ENCODE measurements at regions not wholly inside any gene's neighbourhood (a gene's known extent, or its start where the extent isn't known, plus 50 kb on each side); places are given as distances from the start of the nearest gene placed in this dataset.
"Not testable (repeated sequence)": the region's sequence is repeated elsewhere in the genome, so short reads cannot be mapped to it uniquely, and the experiment has no call there.

DNA sequence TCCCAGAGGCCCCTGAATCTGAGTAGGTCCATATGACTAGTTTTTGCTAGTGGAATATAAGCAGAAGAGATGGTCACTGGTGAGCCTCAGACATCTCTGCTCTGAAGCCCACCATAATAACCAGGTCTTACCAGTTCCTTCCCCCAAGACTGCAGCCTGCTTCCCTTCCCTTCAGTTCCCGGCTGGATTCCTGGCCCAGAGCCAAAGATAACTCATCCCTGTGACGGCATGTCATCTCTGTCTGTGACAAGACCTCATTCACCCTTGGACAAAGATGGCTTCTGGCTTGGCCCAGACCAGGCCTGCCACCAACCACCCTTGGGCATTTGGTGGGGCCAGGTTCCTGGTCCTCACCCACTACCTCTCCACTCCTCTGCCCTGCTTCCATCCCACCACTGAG, 145.5 kb upstream of the TOP1 start:
- no peak overlapping the region for H3K27ac ChIP-seq (ENCODE audit: low read depth in 1 of 2, low read length in 2 of 2)
- ChIA-PET CTCF (no interaction called here), POLR2A (no interaction called here)
- ATAC-seq (ENCODE audit: poor library complexity): no peak
- no peaks in the 10 kb centered on the region for H3K36me3 Mint-ChIP-seq (ENCODE audit: low read depth)
- TF ChIP-seq, protein P1, sequence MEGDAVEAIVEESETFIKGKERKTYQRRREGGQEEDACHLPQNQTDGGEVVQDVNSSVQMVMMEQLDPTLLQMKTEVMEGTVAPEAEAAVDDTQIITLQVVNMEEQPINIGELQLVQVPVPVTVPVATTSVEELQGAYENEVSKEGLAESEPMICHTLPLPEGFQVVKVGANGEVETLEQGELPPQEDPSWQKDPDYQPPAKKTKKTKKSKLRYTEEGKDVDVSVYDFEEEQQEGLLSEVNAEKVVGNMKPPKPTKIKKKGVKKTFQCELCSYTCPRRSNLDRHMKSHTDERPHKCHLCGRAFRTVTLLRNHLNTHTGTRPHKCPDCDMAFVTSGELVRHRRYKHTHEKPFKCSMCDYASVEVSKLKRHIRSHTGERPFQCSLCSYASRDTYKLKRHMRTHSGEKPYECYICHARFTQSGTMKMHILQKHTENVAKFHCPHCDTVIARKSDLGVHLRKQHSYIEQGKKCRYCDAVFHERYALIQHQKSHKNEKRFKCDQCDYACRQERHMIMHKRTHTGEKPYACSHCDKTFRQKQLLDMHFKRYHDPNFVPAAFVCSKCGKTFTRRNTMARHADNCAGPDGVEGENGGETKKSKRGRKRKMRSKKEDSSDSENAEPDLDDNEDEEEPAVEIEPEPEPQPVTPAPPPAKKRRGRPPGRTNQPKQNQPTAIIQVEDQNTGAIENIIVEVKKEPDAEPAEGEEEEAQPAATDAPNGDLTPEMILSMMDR (IDR thresholded peaks at IDR 0.05): no peak
- H3K4me3 Mint-ChIP-seq: no peak overlapping the region
- peaks cover 4 to 7% of the 10 kb centered on the region in 2 experiments for H3K9me3 ChIP-seq (ENCODE audit: control insufficient read depth in 1 of 2, insufficient read depth in 1 of 2, low read length in 2 of 2)
- no peak for DNase-seq
- intact Hi-C loops (cut with DNase I, micrococcal nuclease): no loop called here
- no peaks in the 10 kb centered on the region for H3K27me3 ChIP-seq (ENCODE audit: control insufficient read depth in 1 of 2, insufficient read depth in 2 of 2, low read length in 2 of 2)
- H3K27ac Mint-ChIP-seq: no peak overlapping the region
- H3K4me1 ChIP-seq (ENCODE audit: insufficient read depth, low read length): peaks cover 26% of the 10 kb centered on the region
- H3K27me3 Mint-ChIP-seq: no peaks in the 10 kb centered on the region
- H3K4me1 Mint-ChIP-seq (ENCODE audit: low read depth): peaks cover 27% of the 10 kb centered on the region
- H3K4me3 ChIP-seq (ENCODE audit: low read length): no peak overlapping the region
- H3K9me3 Mint-ChIP-seq: peaks cover 2% of the 10 kb centered on the region
- no peaks in the 10 kb centered on the region for H3K36me3 ChIP-seq (ENCODE audit: insufficient read depth, low read length)

DNA sequence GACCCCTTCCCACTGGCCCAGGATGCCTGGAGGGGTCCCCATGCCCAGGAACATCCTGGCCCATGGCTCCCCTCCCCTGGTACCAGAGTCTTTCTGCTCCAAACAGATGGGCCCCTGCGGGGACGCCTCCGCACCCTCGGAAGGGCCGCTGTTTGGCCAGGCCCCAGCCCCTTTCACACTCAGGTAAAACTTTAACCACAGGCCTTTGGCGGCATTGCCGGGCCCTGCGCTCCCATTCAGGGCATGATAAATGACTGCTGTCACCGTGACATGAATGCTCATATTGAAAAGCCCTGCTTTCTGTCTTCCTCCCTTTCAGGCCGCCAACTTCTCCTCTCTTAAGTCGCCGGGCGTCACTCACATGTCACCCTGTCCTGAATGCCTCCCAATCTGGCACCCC, 141.5 kb upstream of the TOP1 start:
- CTCF ChIA-PET: no interaction called here
- no peak overlapping the region for H3K27ac ChIP-seq (ENCODE audit: low read depth in 1 of 2, low read length in 2 of 2)
- DNase-seq: no peak
- H3K4me3 Mint-ChIP-seq: no peak overlapping the region
- no peaks in the 10 kb centered on the region for H3K9me3 ChIP-seq (ENCODE audit: control insufficient read depth in 1 of 2, insufficient read depth in 1 of 2, low read length in 2 of 2)
- no peaks in the 10 kb centered on the region for H3K9me3 Mint-ChIP-seq
- peaks cover 15% of the 10 kb centered on the region for H3K4me1 ChIP-seq (ENCODE audit: insufficient read depth, low read length)
- H3K4me1 Mint-ChIP-seq (ENCODE audit: low read depth): peaks cover 19% of the 10 kb centered on the region
- POLR2A ChIA-PET: no interaction called here
- no peaks in the 10 kb centered on the region for H3K36me3 ChIP-seq (ENCODE audit: insufficient read depth, low read length)
- no peak for ATAC-seq (ENCODE audit: poor library complexity)
- no peaks in the 10 kb centered on the region for H3K27me3 Mint-ChIP-seq
- H3K4me3 ChIP-seq (ENCODE audit: low read length): no peak overlapping the region
- H3K27ac Mint-ChIP-seq: no peak overlapping the region
- H3K27me3 ChIP-seq (ENCODE audit: control insufficient read depth in 1 of 2, insufficient read depth in 2 of 2, low read length in 2 of 2): no peaks in the 10 kb centered on the region
- no peaks in the 10 kb centered on the region for H3K36me3 Mint-ChIP-seq (ENCODE audit: low read depth)
- intact Hi-C loops (cut with DNase I, micrococcal nuclease): no loop called here
- TF ChIP-seq, protein P1 (IDR thresholded peaks at IDR 0.05): no peak

DNA sequence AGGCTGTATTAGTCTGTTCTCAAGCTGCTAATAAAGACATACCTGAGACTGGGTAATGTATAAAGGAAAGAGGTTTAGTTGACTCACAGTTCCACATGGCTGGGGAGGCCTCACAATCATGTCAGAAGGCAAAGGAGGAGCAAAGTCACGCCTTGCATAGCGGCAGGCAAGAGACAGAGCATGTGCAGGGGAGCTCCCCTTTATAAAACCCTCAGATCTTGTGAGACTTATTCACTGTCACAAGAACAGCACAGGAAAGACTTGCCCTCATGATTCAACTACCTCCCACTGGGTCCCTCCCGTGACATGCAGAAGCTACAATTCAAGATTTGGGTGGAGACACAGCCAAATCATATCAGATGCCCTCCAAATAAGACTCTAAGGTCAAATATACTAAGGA, 139.4 kb upstream of the TOP1 start:
- H3K9me3 Mint-ChIP-seq; H3K4me1 Mint-ChIP-seq (ENCODE audit: low read depth); DNase-seq; H3K4me3 Mint-ChIP-seq; H3K9me3 ChIP-seq (ENCODE audit: control insufficient read depth in 1 of 2, insufficient read depth in 1 of 2, low read length in 2 of 2); H3K36me3 ChIP-seq (ENCODE audit: insufficient read depth, low read length); POLR2A ChIA-PET; H3K27me3 Mint-ChIP-seq; ATAC-seq (ENCODE audit: poor library complexity); H3K4me1 ChIP-seq (ENCODE audit: insufficient read depth, low read length); H3K36me3 Mint-ChIP-seq (ENCODE audit: low read depth); CTCF ChIA-PET; H3K4me3 ChIP-seq (ENCODE audit: low read length); H3K27me3 ChIP-seq (ENCODE audit: control insufficient read depth in 1 of 2, insufficient read depth in 2 of 2, low read length in 2 of 2); H3K27ac Mint-ChIP-seq; intact Hi-C loops (cut with DNase I, micrococcal nuclease); H3K27ac ChIP-seq (ENCODE audit: low read depth in 1 of 2, low read length in 2 of 2): not testable (repeated sequence)

DNA sequence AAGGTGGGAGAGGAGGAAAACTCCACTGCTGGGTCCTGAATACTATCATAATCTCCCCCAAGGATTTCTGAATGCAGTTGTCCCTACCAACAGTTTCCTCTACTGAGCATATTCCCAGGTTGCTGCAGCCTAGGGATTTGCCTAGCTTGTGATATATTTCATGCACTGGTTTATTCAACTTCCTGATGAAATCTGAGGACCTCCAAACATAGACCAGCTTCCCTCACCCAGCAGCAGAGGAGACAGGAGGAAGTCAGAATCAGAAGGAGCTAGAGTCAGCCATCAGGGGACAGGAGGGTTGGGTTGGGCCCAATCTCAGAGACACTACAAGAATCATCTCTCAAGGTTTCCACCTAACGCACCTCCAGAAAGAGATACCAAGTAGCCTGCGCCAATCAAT, 138.4 kb upstream of the TOP1 start:
- CTCF ChIA-PET: no interaction called here
- Histone ChIP-seq H3K27ac (ENCODE audit: low read depth in 1 of 2, low read length in 2 of 2) (no peak overlapping the region), H3K4me3 (ENCODE audit: low read length) (no peak overlapping the region), H3K36me3 (ENCODE audit: insufficient read depth, low read length) (no peaks in the 10 kb centered on the region), H3K4me1 (ENCODE audit: insufficient read depth, low read length) (no peaks in the 10 kb centered on the region), H3K27me3 (ENCODE audit: control insufficient read depth in 1 of 2, insufficient read depth in 2 of 2, low read length in 2 of 2) (no peaks in the 10 kb centered on the region), H3K9me3 (ENCODE audit: control insufficient read depth in 1 of 2, insufficient read depth in 1 of 2, low read length in 2 of 2) (no peaks in the 10 kb centered on the region)
- H3K27me3 Mint-ChIP-seq: no peaks in the 10 kb centered on the region
- TF ChIP-seq, protein P1 (IDR thresholded peaks at IDR 0.05): no peak
- H3K36me3 Mint-ChIP-seq (ENCODE audit: low read depth): no peaks in the 10 kb centered on the region
- H3K27ac Mint-ChIP-seq: no peak overlapping the region
- ATAC-seq (ENCODE audit: poor library complexity): no peak
- H3K9me3 Mint-ChIP-seq: no peaks in the 10 kb centered on the region
- DNase-seq: no peak
- POLR2A ChIA-PET: no interaction called here
- H3K4me1 Mint-ChIP-seq (ENCODE audit: low read depth): peaks cover 5% of the 10 kb centered on the region
- intact Hi-C loops (cut with DNase I, micrococcal nuclease): no loop called here
- no peak overlapping the region for H3K4me3 Mint-ChIP-seq

Data from CD4-positive, alpha-beta T cell (primary cell).